SH-SY5Y (cell line): ENCODE measurements at regions not wholly inside any gene's neighbourhood (a gene's known extent, or its start where the extent isn't known, plus 50 kb on each side); places are given as distances from the start of the nearest gene placed in this dataset.

Source experiments
- GATA2 ChIP-seq: IDR thresholded peaks from 2 replicates; pipeline ENCODE4 v1.6.1; 2011; ENCODE audit warnings: mild to moderate bottlenecking, low read depth, low read length
- GATA3 ChIP-seq: IDR thresholded peaks from 2 replicates; pipeline ENCODE4 v1.6.1; 2011; ENCODE audit warnings: low read depth, mild to moderate bottlenecking, low read length, moderate library complexity

DNA sequence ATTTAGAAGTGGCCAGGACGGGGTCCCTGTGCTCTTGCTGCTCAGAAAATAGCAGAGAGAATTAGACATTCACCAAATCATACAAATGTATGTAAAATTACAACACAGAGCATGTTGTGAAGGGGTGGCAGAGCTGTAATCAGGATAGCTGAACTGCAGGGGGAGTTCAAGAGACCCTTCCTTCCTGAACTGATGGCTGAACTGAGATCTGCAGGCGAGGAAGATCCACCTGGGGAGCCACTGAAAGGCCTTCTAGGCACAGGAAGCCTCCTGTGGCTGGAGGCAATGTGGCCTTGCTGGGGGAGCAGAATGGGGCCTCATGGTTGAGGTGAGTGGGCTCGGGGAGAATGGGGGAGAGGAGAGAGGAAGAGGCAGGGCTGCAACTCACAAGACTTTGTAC is 216.5 kb downstream of the PRDM2 start:
- TF ChIP-seq GATA3: no peak
- no peak for TF ChIP-seq GATA2
